ENCODE measurements at regions not wholly inside any gene's neighbourhood (a gene's known extent, or its start where the extent isn't known, plus 50 kb on each side); places are given as distances from the start of the nearest gene placed in this dataset.

- DNase-seq = no peak
- H3K9me3 Mint-ChIP-seq = peaks cover 3% of the 10 kb centered on the region
- CTCF ChIA-PET = no interaction called here
- POLR2A ChIA-PET = no interaction called here
- no peaks in the 10 kb centered on the region for H3K36me3 Mint-ChIP-seq (ENCODE audit: low read depth)
- H3K4me1 Mint-ChIP-seq = no peaks in the 10 kb centered on the region
- H3K4me3 Mint-ChIP-seq = no peak overlapping the region
- no peaks in the 10 kb centered on the region for H3K27me3 Mint-ChIP-seq
- no peak overlapping the region for H3K27ac Mint-ChIP-seq
Observed at GRCh38 chr5:44252545-44252944, 136.7 kb downstream of the FGF10 start.

DNA sequence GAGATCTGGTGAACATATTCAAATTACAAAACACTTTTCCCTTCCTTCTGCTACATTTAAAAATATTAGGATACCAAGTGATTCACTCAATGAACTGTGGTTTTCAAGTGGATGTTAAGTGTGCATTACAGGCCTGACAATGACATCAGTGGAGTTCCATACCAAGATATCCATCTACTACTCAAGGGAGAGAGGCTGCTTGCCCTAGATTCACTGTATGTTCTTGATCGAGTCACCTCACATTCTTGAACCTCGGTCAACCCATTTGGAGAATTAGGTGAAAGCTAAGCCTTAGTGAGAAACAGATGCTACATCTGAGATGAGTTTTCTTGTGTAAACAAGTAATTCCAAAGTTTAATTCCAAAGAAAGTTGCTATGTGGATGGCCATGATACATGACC is 142.2 kb downstream of the FGF10 start:
- no peak for DNase-seq
- H3K27me3 Mint-ChIP-seq = no peaks in the 10 kb centered on the region
- POLR2A ChIA-PET = no interaction called here

DNA sequence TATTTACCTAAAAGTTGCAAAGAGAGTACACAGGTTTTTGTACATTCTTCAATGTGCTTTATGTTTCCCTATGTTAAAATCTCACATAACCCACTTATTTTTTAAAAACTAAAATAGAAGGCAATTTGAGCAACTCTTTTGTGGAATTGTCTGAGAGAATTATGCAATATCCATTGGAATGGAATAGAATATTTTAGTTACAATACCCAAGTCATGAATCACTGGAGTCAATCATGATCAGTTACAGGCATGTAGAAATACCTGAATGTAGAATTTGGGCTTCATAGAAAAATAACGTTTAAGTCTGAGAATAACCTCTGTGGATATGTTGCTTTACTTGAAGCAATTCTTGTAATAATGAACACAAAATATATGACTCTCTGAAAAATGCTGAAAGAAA is 143.3 kb downstream of the FGF10 start:
- Mint-ChIP-seq H3K4me1 (no peaks in the 10 kb centered on the region), H3K36me3 (ENCODE audit: low read depth) (no peaks in the 10 kb centered on the region), H3K4me3 (no peak overlapping the region), H3K27me3 (no peaks in the 10 kb centered on the region), H3K27ac (no peak overlapping the region), H3K9me3 (peaks cover 3% of the 10 kb centered on the region)
- ChIA-PET CTCF (no interaction called here), POLR2A (no interaction called here)
- DNase-seq = no peak

More for the DNA sequence above, 142.2 kb downstream of the FGF10 start:
- Mint-ChIP-seq H3K4me1 (no peaks in the 10 kb centered on the region), H3K36me3 (ENCODE audit: low read depth) (no peaks in the 10 kb centered on the region), H3K27ac (no peak overlapping the region), H3K4me3 (no peak overlapping the region), H3K9me3 (peaks cover 3% of the 10 kb centered on the region)
- CTCF ChIA-PET = no interaction called here

- H3K27me3 Mint-ChIP-seq = no peaks in the 10 kb centered on the region
- CTCF ChIA-PET = interaction anchor here (1.2 kb wide), 1 partner anchor 11 kb away, joined by 4 read pairs; no protein-coding TSS in a partner anchor
- H3K4me1 Mint-ChIP-seq = no peaks in the 10 kb centered on the region
- no peak overlapping the region for H3K4me3 Mint-ChIP-seq
- no peak overlapping the region for H3K27ac Mint-ChIP-seq
- peaks cover 3% of the 10 kb centered on the region for H3K9me3 Mint-ChIP-seq
- H3K36me3 Mint-ChIP-seq (ENCODE audit: low read depth) = no peaks in the 10 kb centered on the region
- DNase-seq = no peak
- POLR2A ChIA-PET = no interaction called here
Observed at GRCh38 chr5:44242791-44243190, 146.4 kb downstream of the FGF10 start.

- ChIA-PET CTCF (no interaction called here), POLR2A (no interaction called here)
- Mint-ChIP-seq H3K4me3 (no peak overlapping the region), H3K9me3 (peaks cover 8% of the 10 kb centered on the region), H3K4me1 (no peaks in the 10 kb centered on the region), H3K36me3 (ENCODE audit: low read depth) (no peaks in the 10 kb centered on the region), H3K27ac (no peak overlapping the region), H3K27me3 (no peaks in the 10 kb centered on the region)
- DNase-seq = no peak
Observed at GRCh38 chr5:44236040-44236439, 153.2 kb downstream of the FGF10 start.

DNA sequence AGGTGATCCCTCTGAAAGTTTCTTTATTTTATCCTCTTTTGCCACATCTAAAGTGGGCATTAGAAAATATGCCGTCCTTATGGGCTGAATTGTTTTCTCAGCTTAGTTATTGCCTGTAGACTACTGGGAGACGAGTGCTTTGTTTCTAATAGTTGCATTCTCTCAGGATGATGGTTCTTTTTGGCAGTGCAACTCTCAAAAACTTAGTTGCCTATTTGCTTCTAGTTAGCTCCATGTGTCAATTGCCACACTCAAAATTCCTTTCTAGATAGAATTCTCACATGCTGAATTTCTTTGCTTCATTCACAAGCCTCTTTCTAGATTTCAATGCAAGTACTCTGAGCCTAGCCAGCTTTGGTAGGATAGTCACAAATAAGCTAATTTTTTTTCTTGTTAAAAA is 155.5 kb downstream of the FGF10 start:
- POLR2A ChIA-PET = no interaction called here
- CTCF ChIA-PET = no interaction called here
- Mint-ChIP-seq H3K4me1 (no peaks in the 10 kb centered on the region), H3K4me3 (no peak overlapping the region), H3K27me3 (no peaks in the 10 kb centered on the region), H3K27ac (no peak overlapping the region), H3K9me3 (peaks cover 12% of the 10 kb centered on the region), H3K36me3 (ENCODE audit: low read depth) (no peaks in the 10 kb centered on the region)
- no peak for DNase-seq

DNA sequence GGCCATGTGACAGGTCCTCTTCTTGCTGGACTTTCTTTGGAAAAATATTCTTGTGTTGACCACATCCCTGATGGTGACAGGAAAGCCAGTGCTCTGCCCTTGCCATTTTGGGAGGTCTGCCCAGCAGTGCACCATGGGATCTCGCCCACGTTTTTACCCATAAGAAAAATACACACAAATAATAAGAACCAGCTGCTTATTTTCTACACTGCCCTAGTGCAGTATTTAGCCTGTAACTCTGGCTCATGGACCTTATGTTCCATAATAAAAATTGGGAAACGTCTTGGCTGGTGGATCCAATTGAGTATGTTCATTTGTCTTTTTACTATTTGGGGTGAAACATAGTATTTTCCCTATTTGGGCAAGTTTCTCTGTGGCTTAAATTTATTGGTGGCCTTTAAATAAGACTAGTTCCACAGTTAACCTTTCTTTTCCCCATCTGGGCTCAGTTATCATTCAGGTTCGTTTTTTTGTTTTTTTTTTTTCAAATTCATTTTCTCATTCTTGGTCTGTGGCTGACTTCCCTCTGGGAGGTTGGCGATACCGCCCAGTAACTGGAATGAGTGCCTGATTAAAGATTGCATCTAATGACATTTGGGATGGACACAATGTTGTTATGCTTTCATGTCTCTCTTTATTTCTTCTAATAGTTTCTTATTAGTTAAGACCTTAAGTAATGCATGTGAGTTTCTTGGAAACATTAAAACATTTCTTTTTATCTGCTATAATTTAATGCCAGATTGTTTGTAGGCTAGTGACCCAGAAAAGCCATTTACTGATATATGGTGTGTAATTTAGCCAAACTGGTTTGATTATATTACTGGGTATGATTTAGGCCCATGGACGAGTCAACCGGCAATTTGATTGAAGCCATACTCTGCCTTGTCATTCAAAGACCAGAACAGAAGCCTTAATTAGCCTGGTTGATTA is 163.7 kb downstream of the FGF10 start:
- Mint-ChIP-seq H3K4me1 (no peaks in the 10 kb centered on the region), H3K9me3 (peaks cover 5% of the 10 kb centered on the region), H3K36me3 (ENCODE audit: low read depth) (no peaks in the 10 kb centered on the region), H3K27ac (no peak overlapping the region), H3K27me3 (no peaks in the 10 kb centered on the region), H3K4me3 (no peak overlapping the region)
- POLR2A ChIA-PET = no interaction called here
- no peak for DNase-seq
- CTCF ChIA-PET = no interaction called here

DNA sequence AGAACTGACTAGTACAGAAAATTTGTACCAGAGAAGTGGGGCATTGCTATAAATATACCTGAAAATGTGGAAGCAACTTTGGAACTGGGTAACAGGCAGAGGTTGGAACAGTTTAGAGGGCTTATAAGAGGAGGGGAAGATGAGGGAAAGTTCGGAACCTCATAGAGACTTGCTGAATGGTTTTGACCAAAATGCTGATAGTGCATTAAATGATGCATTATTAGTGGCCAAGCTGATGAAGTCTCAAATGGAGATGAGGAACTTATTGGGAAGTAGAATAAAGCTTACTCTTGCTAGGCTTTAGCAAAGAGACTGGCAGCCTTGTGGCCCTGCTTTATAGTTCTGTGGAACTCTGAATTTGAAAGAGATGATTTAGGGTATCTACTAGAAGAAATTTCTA is 189.8 kb downstream of the FGF10 start:
- POLR2A ChIA-PET = no interaction called here
- Mint-ChIP-seq H3K27me3 (no peaks in the 10 kb centered on the region), H3K4me1 (no peaks in the 10 kb centered on the region), H3K4me3 (no peak overlapping the region), H3K36me3 (ENCODE audit: low read depth) (no peaks in the 10 kb centered on the region), H3K27ac (no peak overlapping the region), H3K9me3 (peaks cover 6% of the 10 kb centered on the region)
- CTCF ChIA-PET = no interaction called here
- DNase-seq = no peak

- H3K36me3 Mint-ChIP-seq (ENCODE audit: low read depth) = no peaks in the 10 kb centered on the region
- ChIA-PET POLR2A (no interaction called here), CTCF (no interaction called here)
- H3K27ac Mint-ChIP-seq = no peak overlapping the region
- no peak overlapping the region for H3K4me3 Mint-ChIP-seq
- no peaks in the 10 kb centered on the region for H3K4me1 Mint-ChIP-seq
- peaks cover 10% of the 10 kb centered on the region for H3K9me3 Mint-ChIP-seq
- DNase-seq = no peak
- no peaks in the 10 kb centered on the region for H3K27me3 Mint-ChIP-seq
Observed at GRCh38 chr5:44189255-44189654, 200.0 kb downstream of the FGF10 start.

GRCh38 chr5:44187973-44188372 is 201.2 kb downstream of the FGF10 start:
- no peak for DNase-seq
- Mint-ChIP-seq H3K27me3 (no peaks in the 10 kb centered on the region), H3K9me3 (peaks cover 10% of the 10 kb centered on the region), H3K27ac (no peak overlapping the region), H3K4me3 (no peak overlapping the region), H3K4me1 (no peaks in the 10 kb centered on the region), H3K36me3 (ENCODE audit: low read depth) (no peaks in the 10 kb centered on the region)
- CTCF ChIA-PET = no interaction called here
- POLR2A ChIA-PET = no interaction called here

- Mint-ChIP-seq H3K9me3 (peaks cover 8% of the 10 kb centered on the region), H3K27ac (no peak overlapping the region), H3K36me3 (ENCODE audit: low read depth) (no peaks in the 10 kb centered on the region), H3K4me3 (no peak overlapping the region), H3K27me3 (no peaks in the 10 kb centered on the region), H3K4me1 (no peaks in the 10 kb centered on the region)
- CTCF ChIA-PET = no interaction called here
- POLR2A ChIA-PET = no interaction called here
- no peak for DNase-seq
Observed at GRCh38 chr5:44183753-44184152, 205.5 kb downstream of the FGF10 start.

DNA sequence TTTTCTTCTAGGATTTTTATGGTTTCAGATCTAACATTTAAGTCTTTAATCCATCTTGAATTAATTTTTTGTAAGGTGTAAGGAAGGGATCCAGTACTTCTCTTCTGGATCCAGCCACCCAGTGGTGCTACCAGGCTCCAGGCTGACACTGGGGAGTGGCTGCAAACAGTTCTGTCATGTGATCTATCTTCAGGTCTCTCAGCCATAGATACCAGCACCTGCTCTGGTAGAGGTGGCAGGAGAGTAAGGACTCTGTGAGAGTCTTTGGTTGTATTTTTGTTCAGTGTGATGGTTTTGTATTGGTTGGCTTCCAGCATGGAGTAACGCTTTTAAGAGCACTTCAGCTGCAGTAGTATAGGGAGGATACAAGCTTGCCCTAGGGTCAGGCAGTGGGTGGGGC is 205.9 kb downstream of the FGF10 start:
- H3K27me3 Mint-ChIP-seq = no peaks in the 10 kb centered on the region
- no peaks in the 10 kb centered on the region for H3K36me3 Mint-ChIP-seq (ENCODE audit: low read depth)
- POLR2A ChIA-PET = no interaction called here
- DNase-seq = no peak
- peaks cover 8% of the 10 kb centered on the region for H3K9me3 Mint-ChIP-seq
- CTCF ChIA-PET = no interaction called here
- H3K4me1 Mint-ChIP-seq = no peaks in the 10 kb centered on the region
- no peak overlapping the region for H3K27ac Mint-ChIP-seq
- no peak overlapping the region for H3K4me3 Mint-ChIP-seq

- peaks cover 11% of the 10 kb centered on the region for H3K9me3 Mint-ChIP-seq
- no peaks in the 10 kb centered on the region for H3K36me3 Mint-ChIP-seq (ENCODE audit: low read depth)
- CTCF ChIA-PET = no interaction called here
- no peaks in the 10 kb centered on the region for H3K27me3 Mint-ChIP-seq
- DNase-seq = no peak
- H3K27ac Mint-ChIP-seq = no peak overlapping the region
- POLR2A ChIA-PET = no interaction called here
- H3K4me1 Mint-ChIP-seq = no peaks in the 10 kb centered on the region
- H3K4me3 Mint-ChIP-seq = no peak overlapping the region
Observed at GRCh38 chr5:44178414-44178813, 210.8 kb downstream of the FGF10 start.

- Mint-ChIP-seq H3K9me3 (peaks cover 6% of the 10 kb centered on the region), H3K4me3 (no peak overlapping the region), H3K4me1 (no peaks in the 10 kb centered on the region), H3K27ac (no peak overlapping the region), H3K27me3 (no peaks in the 10 kb centered on the region), H3K36me3 (ENCODE audit: low read depth) (no peaks in the 10 kb centered on the region)
- CTCF ChIA-PET = no interaction called here
- no peak for DNase-seq
- POLR2A ChIA-PET = no interaction called here
Observed at GRCh38 chr5:44167540-44167939, 221.7 kb downstream of the FGF10 start.

All from activated CD4-positive, alpha-beta T cell treated with anti-CD3 and anti-CD28 coated beads, Interleukin-2, amount 10 ng/mL, durations not matched to agents 7 days and 5 days (primary cell).